Embryonic facial prominence (tissue), 1 donor: ENCODE measurements at regions not wholly inside any gene's neighbourhood (a gene's known extent, or its start where the extent isn't known, plus 50 kb on each side); places are given as distances from the start of the nearest gene placed in this dataset.
A peak's percentile ranks its signal among the peaks of the same experiment; 100 is the strongest.

Source experiments
- DNase-seq: peaks from one replicate; pipeline ENCODE4 v3.0.0-alpha.2; 2016; ENCODE audit errors: extremely low spot score

DNA sequence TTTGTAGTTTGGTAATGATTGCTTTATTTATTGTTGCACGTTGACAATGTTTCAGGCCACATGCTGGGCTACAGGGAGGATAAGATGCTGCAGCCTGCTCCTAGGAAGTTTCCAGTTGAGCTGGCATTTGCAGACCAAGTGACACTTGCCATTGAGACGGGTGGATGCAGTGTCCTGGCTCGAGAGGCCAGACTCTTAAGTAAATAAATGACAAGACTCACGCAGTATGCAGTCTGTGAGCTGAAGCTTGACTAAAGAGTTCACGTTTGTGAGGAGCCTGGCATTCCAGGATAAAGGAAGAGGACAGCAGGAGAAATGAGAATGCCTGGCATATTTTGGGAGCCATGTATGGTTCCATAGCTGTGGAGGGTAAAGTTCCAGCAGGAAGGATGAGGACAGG is 105.8 kb downstream of the BAMBI start:
- no peak for DNase-seq

DNA sequence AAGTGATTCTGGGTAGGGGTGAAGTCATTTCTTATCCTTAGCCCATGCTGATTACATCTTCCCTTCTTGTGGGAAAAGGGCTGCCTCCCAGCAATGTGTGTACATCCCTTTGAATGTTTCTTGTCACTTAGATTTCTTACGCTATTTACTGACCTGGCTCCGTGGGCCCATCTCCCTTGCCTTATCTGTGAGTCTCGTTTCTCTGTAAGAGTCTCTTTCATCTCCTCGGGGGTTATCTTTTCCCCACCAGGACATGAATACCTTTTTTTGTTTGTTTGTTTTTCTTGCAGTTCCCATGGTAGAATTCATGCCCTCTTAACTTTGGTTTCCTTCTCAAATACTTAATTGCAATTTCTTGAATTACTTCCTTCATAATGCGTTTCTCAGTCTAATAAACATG is 107.7 kb downstream of the BAMBI start:
- no peak for DNase-seq

GRCh38 chr10:28788252-28788651 is 110.9 kb downstream of the BAMBI start:
- no peak for DNase-seq

- DNase-seq = no peak
Measured at GRCh38 chr10:28788762-28789161, 111.4 kb downstream of the BAMBI start.

GRCh38 chr10:28790146-28790545 is 112.8 kb downstream of the BAMBI start:
- no peak for DNase-seq

DNA sequence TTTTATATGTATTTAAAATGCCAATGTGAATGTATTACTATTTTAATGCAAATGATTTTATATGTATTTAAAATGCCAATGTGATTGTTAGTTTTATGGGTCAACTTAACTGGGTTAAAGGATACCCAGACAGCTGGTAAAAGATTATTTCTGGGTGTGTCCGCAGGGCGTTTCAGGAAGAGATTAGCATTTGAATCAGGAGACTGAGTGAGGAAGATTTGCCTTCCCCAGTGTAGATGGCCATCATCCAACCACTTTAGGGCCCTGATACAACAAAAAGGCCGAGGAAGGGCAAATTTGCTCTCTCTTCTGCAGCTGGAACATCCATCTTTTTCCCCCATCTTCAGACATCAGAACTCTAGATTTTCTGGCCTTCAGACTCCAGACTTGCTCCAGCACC is 116.2 kb downstream of the BAMBI start:
- DNase-seq = no peak

- no peak for DNase-seq
Measured at GRCh38 chr10:28794986-28795385, 117.7 kb downstream of the BAMBI start.

GRCh38 chr10:28796606-28797512 is 119.5 kb downstream of the BAMBI start:
- no peak for DNase-seq

DNA sequence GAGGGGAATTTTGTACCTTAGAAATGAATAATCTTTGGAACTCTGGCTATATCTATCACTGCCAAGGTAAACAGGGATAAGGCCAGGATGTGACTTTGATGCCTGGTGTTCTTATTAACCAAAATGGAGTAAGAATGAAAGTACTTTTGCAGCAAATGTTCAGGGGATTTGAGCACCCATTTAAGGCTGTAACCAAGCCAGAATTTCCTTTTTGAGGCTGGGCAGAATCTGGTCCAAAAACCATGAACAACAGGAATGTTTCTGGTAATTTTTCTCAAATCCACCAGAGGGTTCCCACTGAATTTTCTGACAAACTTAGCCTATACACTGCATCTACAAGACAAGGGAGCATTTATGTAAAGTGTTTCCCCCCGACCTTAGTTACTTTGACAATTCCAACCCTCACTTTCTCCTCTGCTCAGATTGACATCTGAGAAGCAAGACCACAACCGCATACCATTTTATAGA is 120.6 kb downstream of the BAMBI start:
- peak; percentile 73 for DNase-seq

- no peak for DNase-seq
Measured at GRCh38 chr10:28798428-28798955, 121.2 kb downstream of the BAMBI start.

DNA sequence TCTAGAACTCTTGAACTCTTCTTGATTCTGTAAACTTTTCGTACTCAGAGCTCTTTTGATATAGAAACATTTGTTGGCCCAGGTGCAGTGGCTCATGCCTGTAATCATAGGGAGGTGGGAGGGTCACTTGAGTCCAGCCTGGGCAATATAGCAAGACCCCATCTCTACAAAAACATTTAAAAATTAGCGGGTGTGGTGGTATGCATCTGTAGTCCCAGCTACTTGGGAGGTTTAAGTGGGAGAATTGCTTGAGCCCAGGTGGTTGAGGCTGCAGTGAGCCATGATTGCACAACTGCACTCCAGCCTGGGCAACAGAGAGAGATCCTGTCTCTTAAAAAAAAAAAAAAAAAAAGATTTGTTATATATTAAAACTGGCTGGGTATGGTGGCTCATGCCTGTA is 121.6 kb downstream of the BAMBI start:
- no peak for DNase-seq

DNA sequence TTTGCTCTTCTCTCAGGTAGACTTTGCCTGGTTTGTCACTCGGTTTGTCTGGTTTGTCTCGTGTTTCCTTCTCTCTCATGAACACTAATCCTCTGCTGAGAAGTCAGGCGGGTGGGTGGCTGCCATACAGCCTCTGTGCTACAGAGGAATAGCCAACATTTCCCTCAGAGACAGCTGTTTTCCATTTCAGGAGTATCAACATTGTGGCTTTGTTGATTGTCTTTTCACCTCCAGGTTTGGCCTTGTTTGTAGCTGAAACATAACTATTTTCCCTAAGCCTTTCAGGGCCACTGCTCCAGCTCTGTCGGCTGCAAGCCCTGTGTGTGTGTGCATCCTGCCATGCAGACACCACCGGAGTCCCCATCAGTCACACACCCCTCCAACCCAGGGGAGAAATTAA is 122.8 kb downstream of the BAMBI start:
- DNase-seq = no peak

- no peak for DNase-seq
Measured at GRCh38 chr10:28801247-28801646, 123.9 kb downstream of the BAMBI start.

GRCh38 chr10:28801869-28802268 is 124.5 kb downstream of the BAMBI start:
- DNase-seq = no peak

- no peak for DNase-seq
Measured at GRCh38 chr10:28805390-28805789, 128.1 kb downstream of the BAMBI start.

DNA sequence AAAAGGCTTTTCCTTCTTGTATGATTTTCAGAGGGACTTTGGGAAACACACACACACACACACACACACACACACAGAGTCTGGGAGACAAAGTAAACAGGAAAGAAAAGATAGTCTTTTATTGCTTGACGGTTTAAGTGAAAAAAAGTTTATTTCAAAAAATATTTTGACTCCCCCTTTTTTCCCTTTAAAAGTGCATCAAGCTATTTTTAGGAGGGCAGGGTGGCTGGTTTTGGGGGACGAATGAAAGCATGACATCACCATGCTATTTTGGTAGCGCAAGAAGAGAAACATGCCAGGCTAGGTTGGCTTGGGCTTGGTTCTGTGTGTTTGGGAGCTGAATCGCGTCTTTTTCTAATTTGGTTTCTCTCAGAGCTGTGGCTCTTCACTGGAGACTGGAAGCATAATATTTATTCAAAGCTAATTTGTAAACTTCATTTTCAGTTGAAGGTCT is 129.2 kb downstream of the BAMBI start:
- no peak for DNase-seq

DNA sequence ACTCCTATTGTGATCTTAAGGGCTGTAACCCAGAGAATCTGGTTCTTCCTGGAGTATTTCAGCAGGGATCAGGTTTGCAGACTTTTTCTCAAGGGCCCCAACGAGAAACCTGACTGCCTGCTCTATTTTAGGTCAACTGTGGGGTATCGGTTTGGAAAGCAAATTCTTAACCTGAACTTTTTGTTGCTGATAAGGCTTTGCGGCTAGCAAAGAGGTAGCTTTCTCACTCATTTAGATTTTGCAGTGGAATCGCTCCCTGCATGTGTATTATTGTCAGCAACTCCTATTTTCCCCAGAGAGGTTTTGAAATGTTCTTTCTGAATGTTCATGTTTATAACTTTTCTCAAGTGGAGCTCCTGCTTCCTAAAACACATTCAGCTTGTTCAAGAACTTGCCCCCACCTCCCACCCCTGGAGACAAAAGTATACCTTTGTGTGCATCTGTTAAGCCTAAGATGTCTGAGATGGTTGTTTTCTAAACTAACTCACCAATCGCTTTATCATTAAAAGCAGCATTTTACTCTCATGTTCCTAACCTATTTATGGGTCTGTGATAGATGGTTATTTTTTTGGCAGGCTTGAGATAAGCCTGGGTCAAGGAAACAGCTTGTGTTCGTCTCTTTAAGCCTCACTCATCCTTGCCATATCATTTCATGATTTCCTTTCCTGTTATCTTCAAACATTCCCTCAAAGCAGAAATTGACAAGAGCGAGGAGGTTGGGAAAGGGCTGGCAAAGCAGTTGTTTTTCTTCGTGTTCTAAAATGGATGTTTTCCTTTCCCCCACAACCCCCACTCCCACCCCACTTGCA is 129.8 kb downstream of the BAMBI start:
- DNase-seq = no peak

DNA sequence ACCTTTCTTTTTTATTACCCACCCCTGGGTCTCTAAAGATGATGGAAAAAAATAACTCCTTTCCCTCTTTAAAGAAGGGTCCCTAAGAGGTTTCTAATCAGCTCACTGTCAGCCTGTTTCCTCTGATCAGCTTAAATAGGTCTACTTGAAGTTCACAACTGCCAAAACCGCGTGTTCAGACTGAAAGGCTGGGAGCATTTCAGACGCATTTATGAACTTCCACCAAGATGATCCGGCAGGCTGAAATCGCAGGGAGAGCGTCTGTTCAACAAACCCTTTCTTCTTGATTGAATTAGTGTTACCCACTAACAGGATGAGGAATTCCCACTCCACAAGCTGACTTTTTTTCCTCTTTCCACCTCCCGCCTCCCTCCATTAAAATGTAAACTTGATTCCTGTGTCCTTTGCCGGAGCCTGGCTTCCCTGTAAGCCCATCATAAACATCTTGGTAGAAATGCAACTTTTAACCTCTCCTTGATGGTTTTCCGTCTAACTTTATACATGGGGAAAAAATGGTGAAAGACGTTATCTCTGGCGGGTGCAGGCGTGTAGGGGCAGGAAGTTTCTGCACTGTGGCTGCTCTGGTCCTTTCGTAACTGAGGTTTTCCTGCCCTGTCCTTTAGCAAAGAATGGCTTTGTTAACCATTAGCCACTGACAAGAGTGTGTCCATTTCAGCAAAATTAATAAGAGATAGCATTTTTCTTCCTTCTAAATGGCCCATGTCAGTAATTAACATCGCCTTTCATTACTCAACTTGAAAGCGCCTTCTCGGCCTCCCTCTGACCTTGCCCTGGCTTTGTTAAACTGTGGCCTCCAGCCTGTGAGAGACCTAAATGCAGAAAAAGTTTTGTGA is 130.7 kb downstream of the BAMBI start:
- DNase-seq = peak; percentile 32

DNA sequence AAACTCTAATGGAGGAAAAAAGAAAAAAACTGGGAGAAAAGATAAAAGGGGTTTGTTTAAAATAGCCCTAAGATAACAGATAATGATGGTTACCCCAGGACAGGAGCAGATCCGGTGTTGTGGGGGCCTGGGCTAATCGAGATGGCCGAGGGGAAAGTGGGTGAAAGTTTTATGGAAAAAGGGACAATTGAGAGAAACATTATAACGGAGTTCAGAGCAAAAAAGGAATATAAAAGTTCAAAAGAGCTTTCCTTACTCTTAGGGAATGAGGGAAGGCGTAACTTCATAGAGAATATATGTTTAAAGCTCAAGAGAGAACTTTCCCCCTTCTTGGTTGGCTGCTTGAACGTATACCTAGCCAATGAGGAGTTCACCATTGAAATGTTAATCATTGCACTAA is 131.4 kb downstream of the BAMBI start:
- no peak for DNase-seq

DNA sequence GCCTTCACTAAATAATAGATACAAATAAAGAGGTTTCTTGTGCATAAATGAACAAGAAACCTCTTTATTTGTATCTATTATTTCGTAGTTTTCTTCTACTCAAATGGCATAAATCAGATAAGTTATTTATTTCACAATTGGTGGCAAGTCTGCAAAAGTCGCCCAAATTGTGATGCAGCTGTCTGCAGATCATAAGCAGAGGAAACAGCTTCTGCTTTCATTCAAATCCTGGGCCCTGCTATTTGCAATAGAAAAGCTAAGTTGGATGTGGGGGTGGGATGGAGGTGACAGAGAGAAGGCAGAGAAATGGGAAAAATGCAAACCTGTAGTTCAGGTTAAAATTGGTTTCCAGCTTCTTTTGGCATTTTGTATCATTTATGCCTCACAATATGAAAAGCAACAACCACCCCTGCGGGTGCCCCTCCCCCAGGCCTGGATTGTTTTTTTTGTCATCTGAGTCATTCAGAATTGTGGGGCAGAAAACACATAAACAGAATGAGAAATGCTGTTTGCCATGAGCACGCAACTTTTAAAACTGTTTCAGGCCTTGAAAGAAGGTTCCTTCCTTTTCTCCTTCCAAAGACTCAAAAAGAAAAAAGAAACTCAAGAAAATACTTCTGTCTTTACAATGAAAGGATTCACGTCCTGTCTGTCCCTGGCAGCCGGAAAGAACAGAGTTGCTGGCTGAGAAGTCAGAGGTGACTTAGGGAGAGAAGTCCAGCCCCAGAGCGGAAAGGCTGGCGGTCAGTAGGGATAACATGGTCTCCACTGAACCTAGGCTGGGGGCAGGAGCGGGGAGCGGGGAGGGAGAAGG is 132.9 kb downstream of the BAMBI start:
- DNase-seq = no peak
